H1 (cell line): ENCODE measurements at regions not wholly inside any gene's neighbourhood (a gene's known extent, or its start where the extent isn't known, plus 50 kb on each side); places are given as distances from the start of the nearest gene placed in this dataset.

ENCODE experiments used
- CTBP2 ChIP-seq: IDR thresholded peaks from 2 replicates; pipeline ENCODE4 v1.7.0; 2011; ENCODE audit warnings: borderline replicate concordance, mild to moderate bottlenecking, moderate library complexity, mixed read lengths, low read length; ENCODE audit not compliant: insufficient read depth, insufficient read length
- GABPA ChIP-seq: IDR thresholded peaks from 2 replicates; pipeline ENCODE4 v1.6.1; 2011; ENCODE audit warnings: mild to moderate bottlenecking, low read length, moderate library complexity, borderline replicate concordance; ENCODE audit not compliant: insufficient read depth
- RAD21 ChIP-seq, 2 experiments: IDR thresholded peaks in 1 of 2; conservative IDR thresholded peaks in 1 of 2; 2 replicates each; pipeline ENCODE4 v1.6.1; 2011; ENCODE audit warnings: low read depth in 2 of 2, low read length in 2 of 2, improper control_type of control experiment in 1 of 2, inconsistent platforms in 1 of 2, mild to moderate bottlenecking in 1 of 2, moderate library complexity in 1 of 2
- SP1 ChIP-seq: IDR thresholded peaks from 2 replicates; pipeline ENCODE4 v1.6.1; 2011; ENCODE audit warnings: low read depth, low read length
- TAF7 ChIP-seq: optimal IDR thresholded peaks from 2 replicates; pipeline ENCODE3; 2011; ENCODE audit warnings: low read depth, mild to moderate bottlenecking, inconsistent platforms, low read length, moderate library complexity, borderline replicate concordance
- TF ChIP-seq, protein P1 (sequence below), 3 experiments: IDR thresholded peaks; 1 replicate in 2 of 3; 2 replicates in 1 of 3; pipeline versions ENCODE4 v1.5.1 to v1.6.1; 2011; ENCODE audit warnings: low read length in 3 of 3, mild to moderate bottlenecking in 3 of 3, inconsistent platforms in 2 of 3, low read depth in 1 of 3, moderate library complexity in 1 of 3; ENCODE audit not compliant: insufficient read depth in 1 of 3; ENCODE audit errors: control extremely low read depth in 1 of 3

DNA sequence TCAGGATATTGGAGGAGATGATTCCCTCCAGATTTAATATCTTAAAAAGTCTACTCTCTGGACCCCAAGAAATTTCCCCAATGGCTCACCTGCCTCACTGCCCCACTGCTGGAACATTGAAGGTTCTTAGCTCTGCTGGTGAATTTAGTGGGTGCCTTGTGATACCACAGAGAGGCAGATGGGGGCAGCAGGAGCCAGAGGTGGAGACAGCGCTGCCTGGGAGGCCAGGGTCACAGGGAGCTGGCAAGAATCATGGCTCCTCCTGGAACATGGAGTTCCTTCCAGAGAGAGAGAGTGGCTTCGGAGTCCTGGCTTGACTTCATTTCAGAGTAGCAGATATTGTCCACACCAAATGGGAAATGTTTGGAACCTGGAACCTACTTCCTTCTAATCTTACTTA, 263.5 kb upstream of the CFAP20DC start:
- TF ChIP-seq RAD21 (IDR thresholded peaks at IDR 0.05 in 1 of 2, conservative IDR thresholded peaks at IDR 0.05 in 1 of 2; ENCODE audit: low read depth in 2 of 2, low read length in 2 of 2), result peak; percentile 84 to 93
- no peak for TF ChIP-seq SP1
- TF ChIP-seq, protein P1, sequence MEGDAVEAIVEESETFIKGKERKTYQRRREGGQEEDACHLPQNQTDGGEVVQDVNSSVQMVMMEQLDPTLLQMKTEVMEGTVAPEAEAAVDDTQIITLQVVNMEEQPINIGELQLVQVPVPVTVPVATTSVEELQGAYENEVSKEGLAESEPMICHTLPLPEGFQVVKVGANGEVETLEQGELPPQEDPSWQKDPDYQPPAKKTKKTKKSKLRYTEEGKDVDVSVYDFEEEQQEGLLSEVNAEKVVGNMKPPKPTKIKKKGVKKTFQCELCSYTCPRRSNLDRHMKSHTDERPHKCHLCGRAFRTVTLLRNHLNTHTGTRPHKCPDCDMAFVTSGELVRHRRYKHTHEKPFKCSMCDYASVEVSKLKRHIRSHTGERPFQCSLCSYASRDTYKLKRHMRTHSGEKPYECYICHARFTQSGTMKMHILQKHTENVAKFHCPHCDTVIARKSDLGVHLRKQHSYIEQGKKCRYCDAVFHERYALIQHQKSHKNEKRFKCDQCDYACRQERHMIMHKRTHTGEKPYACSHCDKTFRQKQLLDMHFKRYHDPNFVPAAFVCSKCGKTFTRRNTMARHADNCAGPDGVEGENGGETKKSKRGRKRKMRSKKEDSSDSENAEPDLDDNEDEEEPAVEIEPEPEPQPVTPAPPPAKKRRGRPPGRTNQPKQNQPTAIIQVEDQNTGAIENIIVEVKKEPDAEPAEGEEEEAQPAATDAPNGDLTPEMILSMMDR (IDR thresholded peaks at IDR 0.05; ENCODE audit: control extremely low read depth in 1 of 3, insufficient read depth in 1 of 3, low read depth in 1 of 3, low read length in 3 of 3), result peak; percentile 69 to 81 (median 74)
- no peak for TF ChIP-seq CTBP2
- TF ChIP-seq GABPA, result no peak
- TF ChIP-seq TAF7, result no peak
